IPS-18a (cell line): ENCODE measurements at regions not wholly inside any gene's neighbourhood (a gene's known extent, or its start where the extent isn't known, plus 50 kb on each side); places are given as distances from the start of the nearest gene placed in this dataset.

Experiments used
- H3K27ac ChIP-seq: one replicate; pipeline ENCODE4 v1.5.1; 2013; ENCODE audit warnings: low read length
- H3K27me3 ChIP-seq: one replicate; pipeline ENCODE4 v1.6.1; 2013; ENCODE audit warnings: mild to moderate bottlenecking, low read length; ENCODE audit not compliant: control insufficient read depth, insufficient read depth
- H3K36me3 ChIP-seq: one replicate; pipeline ENCODE4 v1.6.1; 2013; ENCODE audit warnings: low read depth, low read length; ENCODE audit not compliant: control insufficient read depth
- H3K4me1 ChIP-seq: one replicate; pipeline ENCODE4 v1.6.1; 2013; ENCODE audit warnings: low read depth, low read length; ENCODE audit not compliant: control insufficient read depth
- H3K4me3 ChIP-seq: one replicate; pipeline ENCODE4 v1.5.1; 2013; ENCODE audit warnings: low read length
- H3K9ac ChIP-seq: one replicate; pipeline ENCODE4 v1.6.1; 2013; ENCODE audit warnings: mild to moderate bottlenecking, low read length, moderate library complexity
- H3K9me3 ChIP-seq: one replicate; pipeline ENCODE4 v1.6.1; 2013; ENCODE audit warnings: low read depth, low read length; ENCODE audit not compliant: control insufficient read depth

GRCh38 chr2:234594715-234595114, 97.8 kb upstream of the ARL4C start:
- H3K9me3 ChIP-seq, result no peaks in the 10 kb centered on the region
- H3K27ac ChIP-seq, result no peak overlapping the region
- no peaks in the 10 kb centered on the region for H3K27me3 ChIP-seq
- H3K36me3 ChIP-seq, result no peaks in the 10 kb centered on the region
- H3K9ac ChIP-seq, result no peak overlapping the region
- H3K4me3 ChIP-seq, result no peak overlapping the region
- peaks cover 24% of the 10 kb centered on the region for H3K4me1 ChIP-seq

GRCh38 chr2:234593636-234594035, 96.8 kb upstream of the ARL4C start:
- Histone ChIP-seq H3K9ac (no peak overlapping the region), H3K36me3 (no peaks in the 10 kb centered on the region)

GRCh38 chr2:234592541-234592940, 95.7 kb upstream of the ARL4C start:
- H3K4me1 ChIP-seq, result peaks cover 19% of the 10 kb centered on the region
- H3K9me3 ChIP-seq, result no peaks in the 10 kb centered on the region
- H3K36me3 ChIP-seq, result no peaks in the 10 kb centered on the region
- no peaks in the 10 kb centered on the region for H3K27me3 ChIP-seq
- no peak overlapping the region for H3K4me3 ChIP-seq
- H3K27ac ChIP-seq, result no peak overlapping the region
- H3K9ac ChIP-seq, result no peak overlapping the region

More at GRCh38 chr2:234593636-234594035, 96.8 kb upstream of the ARL4C start:
- no peaks in the 10 kb centered on the region for H3K27me3 ChIP-seq
- H3K4me3 ChIP-seq, result no peak overlapping the region
- no peaks in the 10 kb centered on the region for H3K9me3 ChIP-seq
- no peak overlapping the region for H3K27ac ChIP-seq
- H3K4me1 ChIP-seq, result peaks cover 24% of the 10 kb centered on the region

GRCh38 chr2:234590076-234590475, 93.2 kb upstream of the ARL4C start:
- Histone ChIP-seq H3K27me3 (no peaks in the 10 kb centered on the region), H3K4me3 (no peak overlapping the region), H3K9ac (no peak overlapping the region), H3K27ac (no peak overlapping the region), H3K36me3 (no peaks in the 10 kb centered on the region), H3K9me3 (no peaks in the 10 kb centered on the region), H3K4me1 (no peaks in the 10 kb centered on the region)

GRCh38 chr2:234588054-234588430, 91.2 kb upstream of the ARL4C start:
- Histone ChIP-seq H3K9ac (no peak overlapping the region), H3K4me3 (no peak overlapping the region), H3K27me3 (no peaks in the 10 kb centered on the region), H3K36me3 (no peaks in the 10 kb centered on the region), H3K4me1 (no peaks in the 10 kb centered on the region), H3K9me3 (no peaks in the 10 kb centered on the region), H3K27ac (no peak overlapping the region)

- Histone ChIP-seq H3K9me3 (no peaks in the 10 kb centered on the region), H3K9ac (no peak overlapping the region), H3K27me3 (no peaks in the 10 kb centered on the region), H3K4me3 (no peak overlapping the region), H3K27ac (no peak overlapping the region), H3K36me3 (no peaks in the 10 kb centered on the region), H3K4me1 (peaks cover under 1% of the 10 kb centered on the region)
These were observed 90.6 kb upstream of the ARL4C start for GRCh38 chr2:234587341-234588053.

- Histone ChIP-seq H3K9me3 (no peaks in the 10 kb centered on the region), H3K27me3 (no peaks in the 10 kb centered on the region), H3K36me3 (no peaks in the 10 kb centered on the region), H3K4me1 (peaks cover 14% of the 10 kb centered on the region), H3K27ac (no peak overlapping the region), H3K4me3 (no peak overlapping the region), H3K9ac (no peak overlapping the region)
These were observed 86.5 kb upstream of the ARL4C start for GRCh38 chr2:234583331-234583730.

GRCh38 chr2:234580686-234581085, 83.8 kb upstream of the ARL4C start:
- Histone ChIP-seq H3K27ac (no peak overlapping the region), H3K36me3 (no peaks in the 10 kb centered on the region), H3K9ac (no peak overlapping the region), H3K4me1 (peaks cover 19% of the 10 kb centered on the region), H3K27me3 (no peaks in the 10 kb centered on the region), H3K4me3 (no peak overlapping the region), H3K9me3 (no peaks in the 10 kb centered on the region)

GRCh38 chr2:234579231-234579962, 82.5 kb upstream of the ARL4C start:
- Histone ChIP-seq H3K4me3 (no peak overlapping the region), H3K9me3 (no peaks in the 10 kb centered on the region), H3K27me3 (no peaks in the 10 kb centered on the region), H3K36me3 (no peaks in the 10 kb centered on the region), H3K4me1 (peaks cover 19% of the 10 kb centered on the region), H3K27ac (no peak overlapping the region), H3K9ac (no peak overlapping the region)

- Histone ChIP-seq H3K4me3 (no peak overlapping the region), H3K9ac (no peak overlapping the region), H3K9me3 (no peaks in the 10 kb centered on the region), H3K27me3 (no peaks in the 10 kb centered on the region), H3K36me3 (no peaks in the 10 kb centered on the region), H3K4me1 (peaks cover 19% of the 10 kb centered on the region), H3K27ac (no peak overlapping the region)
These were observed 81.5 kb upstream of the ARL4C start for GRCh38 chr2:234578389-234578788.

- no peak overlapping the region for H3K9ac ChIP-seq
- H3K27ac ChIP-seq, result no peak overlapping the region
- peaks cover 15% of the 10 kb centered on the region for H3K4me1 ChIP-seq
These were observed 80.3 kb upstream of the ARL4C start for GRCh38 chr2:234577191-234577590.

More at GRCh38 chr2:234577191-234577590, 80.3 kb upstream of the ARL4C start:
- Histone ChIP-seq H3K36me3 (no peaks in the 10 kb centered on the region), H3K27me3 (no peaks in the 10 kb centered on the region), H3K4me3 (no peak overlapping the region), H3K9me3 (no peaks in the 10 kb centered on the region)
